Mesenchymal stem cell (in vitro differentiated cells and primary cell): ENCODE measurements at regions not wholly inside any gene's neighbourhood (a gene's known extent, or its start where the extent isn't known, plus 50 kb on each side); places are given as distances from the start of the nearest gene placed in this dataset.

Experiments used
- DNase-seq: peaks from one replicate; pipeline ENCODE4 v3.0.0-alpha.2; 2013
- H2AFZ ChIP-seq: one replicate; pipeline ENCODE4 v1.6.1; 2013; ENCODE audit warnings: low read depth, mild to moderate bottlenecking, control low read depth, inconsistent platforms, low read length, moderate library complexity
- H2AK5ac ChIP-seq: 2 replicates; pipeline ENCODE4 v1.6.1; 2013; ENCODE audit warnings: low read length, moderate library complexity, mild to moderate bottlenecking, inconsistent platforms; ENCODE audit not compliant: severe bottlenecking
- H2BK120ac ChIP-seq: one replicate; pipeline ENCODE4 v1.6.1; 2013; ENCODE audit warnings: low read depth, mild to moderate bottlenecking, inconsistent platforms, low read length, moderate library complexity
- H2BK12ac ChIP-seq, 2 experiments: one replicate each; pipeline ENCODE4 v1.6.1; 2013; ENCODE audit warnings: inconsistent platforms in 2 of 2, low read length in 2 of 2, mild to moderate bottlenecking in 2 of 2, moderate library complexity in 2 of 2, control low read depth in 1 of 2
- H2BK15ac ChIP-seq: one replicate; pipeline ENCODE4 v1.6.1; 2013; ENCODE audit warnings: mild to moderate bottlenecking, low read depth, inconsistent platforms; ENCODE audit not compliant: poor library complexity, severe bottlenecking
- H2BK5ac ChIP-seq: 2 replicates; pipeline ENCODE4 v1.6.1; 2013; ENCODE audit warnings: low read depth, mild to moderate bottlenecking, low read length, control low read depth, inconsistent platforms; ENCODE audit not compliant: poor library complexity, severe bottlenecking
- H3K14ac ChIP-seq, 2 experiments: one replicate each; pipeline ENCODE4 v1.6.1; 2013; ENCODE audit warnings: inconsistent platforms in 2 of 2, low read length in 2 of 2, control low read depth in 1 of 2, mild to moderate bottlenecking in 1 of 2, moderate library complexity in 1 of 2
- H3K18ac ChIP-seq, 2 experiments: one replicate each; pipeline ENCODE4 v1.6.1; 2013; ENCODE audit warnings: inconsistent platforms in 2 of 2, low read length in 2 of 2, control low read depth in 1 of 2, low read depth in 1 of 2, mild to moderate bottlenecking in 1 of 2
- H3K23ac ChIP-seq, 2 experiments: one replicate each; pipeline ENCODE4 v1.6.1; 2013; ENCODE audit warnings: inconsistent platforms in 2 of 2, low read length in 2 of 2, mild to moderate bottlenecking in 2 of 2, moderate library complexity in 2 of 2, control low read depth in 1 of 2
- H3K27ac ChIP-seq: 2 replicates; pipeline ENCODE4 v1.5.1; 2013; ENCODE audit warnings: mild to moderate bottlenecking, moderate library complexity, low read length, control low read depth, inconsistent platforms; ENCODE audit not compliant: poor library complexity, severe bottlenecking
- H3K27me3 ChIP-seq, 2 experiments: 2 replicates each; pipeline versions ENCODE4 v1.6.1 to v1.7.0; 2013; ENCODE audit warnings: low read length in 2 of 2, mild to moderate bottlenecking in 2 of 2, moderate library complexity in 2 of 2, control low read depth in 1 of 2, inconsistent platforms in 1 of 2; ENCODE audit not compliant: control insufficient read depth in 1 of 2, insufficient read depth in 1 of 2
- H3K36me3 ChIP-seq, 2 experiments: 2 replicates each; pipeline versions ENCODE4 v1.6.1 to v1.7.0; 2013; ENCODE audit warnings: low read length in 2 of 2, control low read depth in 1 of 2, inconsistent platforms in 1 of 2, low read depth in 1 of 2, mild to moderate bottlenecking in 1 of 2; ENCODE audit not compliant: insufficient read depth in 2 of 2, control insufficient read depth in 1 of 2
- H3K4ac ChIP-seq, 2 experiments: one replicate each; pipeline ENCODE4 v1.6.1; 2013; ENCODE audit warnings: inconsistent platforms in 2 of 2, low read length in 2 of 2, mild to moderate bottlenecking in 2 of 2, moderate library complexity in 2 of 2, control low read depth in 1 of 2, low read depth in 1 of 2
- H3K4me1 ChIP-seq: 2 replicates; pipeline ENCODE4 v1.6.1; 2013; ENCODE audit warnings: low read depth, low read length, control low read depth; ENCODE audit not compliant: control insufficient read depth, insufficient read depth
- H3K4me2 ChIP-seq: 2 replicates; pipeline ENCODE4 v1.6.1; 2013; ENCODE audit warnings: low read length, mild to moderate bottlenecking, inconsistent platforms; ENCODE audit not compliant: poor library complexity, severe bottlenecking
- H3K4me3 ChIP-seq, 2 experiments: 2 replicates each; pipeline versions ENCODE4 v1.5.1 to v1.7.0; 2013; ENCODE audit warnings: low read length in 2 of 2, mild to moderate bottlenecking in 2 of 2, control low read depth in 1 of 2, low read depth in 1 of 2; ENCODE audit not compliant: insufficient read depth in 1 of 2
- H3K79me1 ChIP-seq: replicated peaks from 2 replicates; pipeline ENCODE4 v1.6.1; 2013; ENCODE audit warnings: mild to moderate bottlenecking, control low read depth, low read length, inconsistent platforms; ENCODE audit not compliant: poor library complexity, severe bottlenecking
- H3K9ac ChIP-seq: 2 replicates; pipeline ENCODE4 v1.7.0; 2013; ENCODE audit warnings: mild to moderate bottlenecking, low read length, moderate library complexity
- H3K9me3 ChIP-seq: 2 replicates; pipeline ENCODE4 v1.7.0; 2013; ENCODE audit warnings: mild to moderate bottlenecking, low read length; ENCODE audit not compliant: control insufficient read depth
- H4K8ac ChIP-seq: one replicate; pipeline ENCODE4 v1.6.1; 2013; ENCODE audit warnings: inconsistent platforms, mild to moderate bottlenecking, low read length, moderate library complexity
- H4K91ac ChIP-seq: one replicate; pipeline ENCODE4 v1.6.1; 2013; ENCODE audit warnings: mild to moderate bottlenecking, low read length, inconsistent platforms
- WGBS: methylation state at CpG from one replicate; pipeline ENCODE4 v1.1.7; 2013; ENCODE audit warnings: mixed read lengths; 5-methylcytosine and 5-hydroxymethylcytosine counted together

DNA sequence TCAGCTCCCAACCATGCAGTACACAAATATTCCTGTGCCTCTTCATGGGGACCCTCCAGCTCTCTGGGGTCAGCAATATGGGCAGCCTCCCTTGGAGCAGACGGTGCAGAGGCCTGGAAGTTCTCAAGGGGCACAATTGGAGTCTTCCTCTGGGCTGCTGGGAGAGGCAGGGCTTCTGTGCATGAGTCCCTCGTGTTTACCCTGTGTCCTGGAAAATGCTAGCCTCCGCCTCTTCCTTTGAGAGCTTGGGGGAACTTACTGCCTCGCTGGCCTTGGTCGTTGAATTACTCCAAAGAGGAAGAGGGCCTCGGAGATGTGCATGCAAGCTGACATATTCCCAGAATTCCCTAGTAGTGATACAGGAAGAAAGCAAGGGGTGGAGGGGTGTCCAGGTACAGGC lies 284.4 kb upstream of the IGF1R start:
- Histone ChIP-seq H2BK12ac (no peak overlapping the region), H2AFZ (no peak overlapping the region)
- WGBS: 45% methylated on average over 6 of the region's 6 CpGs

DNA sequence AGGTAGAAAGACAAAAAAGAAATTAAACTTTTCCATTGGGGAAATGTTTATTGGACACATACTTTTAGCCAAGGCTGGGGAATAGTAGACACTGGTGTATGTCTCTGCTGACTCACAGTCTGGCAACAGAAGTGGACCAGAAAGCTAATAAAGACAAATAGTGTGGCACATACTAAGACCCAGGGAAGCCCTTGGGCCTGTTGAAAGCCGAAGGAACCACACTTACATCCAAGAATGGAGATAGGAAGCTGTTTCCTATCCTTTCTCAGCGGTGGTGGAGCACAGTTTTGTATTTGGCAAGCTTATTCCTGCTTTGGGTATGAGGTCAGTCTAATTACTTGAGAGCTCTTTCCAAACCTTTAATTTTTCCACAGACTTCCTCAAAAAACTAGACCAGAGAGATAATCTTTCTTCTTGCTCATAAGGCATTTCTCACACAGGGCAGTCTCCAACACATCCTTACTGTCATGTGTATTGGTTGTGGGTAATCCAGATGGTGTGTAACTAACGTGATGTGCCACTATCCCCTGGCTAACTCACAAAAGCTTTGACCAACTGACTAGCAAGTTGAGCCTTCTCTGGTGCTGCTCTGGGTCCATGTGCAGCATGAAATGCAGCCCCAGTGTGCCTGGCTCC lies 279.1 kb upstream of the IGF1R start:
- WGBS: 57% methylated on average over 2 of the region's 3 CpGs
- Histone ChIP-seq H2BK12ac (no peak overlapping the region), H3K23ac (no peak overlapping the region), H3K4me2 (no peak overlapping the region), H2BK15ac (no peak overlapping the region), H2AK5ac (no peak overlapping the region), H3K9me3 (peaks cover 5% of the 10 kb centered on the region), H3K18ac (no peak overlapping the region), H3K4me3 (no peak overlapping the region), H2BK120ac (no peak overlapping the region), H3K36me3 (no peaks in the 10 kb centered on the region), H4K8ac (no peak overlapping the region), H3K9ac (no peak overlapping the region), H3K4ac (no peak overlapping the region), H3K4me1 (no peaks in the 10 kb centered on the region), H3K14ac (no peak overlapping the region), H3K27me3 (no peaks in the 10 kb centered on the region), H2AFZ (no peak overlapping the region), H4K91ac (no peak overlapping the region), H3K27ac (no peak overlapping the region), H2BK5ac (no peak overlapping the region), H3K79me1 (no peaks in the 10 kb centered on the region)
- no peak for DNase-seq

More for the DNA sequence above, 284.4 kb upstream of the IGF1R start:
- H3K23ac ChIP-seq: no peak overlapping the region
- H3K36me3 ChIP-seq: no peaks in the 10 kb centered on the region
- no peak overlapping the region for H3K4me3 ChIP-seq
- H3K9ac ChIP-seq: no peak overlapping the region
- no peak overlapping the region for H2BK5ac ChIP-seq
- H3K14ac ChIP-seq: no peak overlapping the region
- no peak overlapping the region for H4K8ac ChIP-seq
- H2BK120ac ChIP-seq: no peak overlapping the region
- H3K18ac ChIP-seq: no peak overlapping the region
- H3K9me3 ChIP-seq: no peaks in the 10 kb centered on the region
- H3K79me1 ChIP-seq: no peaks in the 10 kb centered on the region
- no peak overlapping the region for H3K4ac ChIP-seq
- no peak overlapping the region for H2BK15ac ChIP-seq
- no peaks in the 10 kb centered on the region for H3K27me3 ChIP-seq
- no peaks in the 10 kb centered on the region for H3K4me1 ChIP-seq
- no peak overlapping the region for H2AK5ac ChIP-seq
- H3K27ac ChIP-seq: no peak overlapping the region
- DNase-seq: no peak
- H4K91ac ChIP-seq: no peak overlapping the region
- no peak overlapping the region for H3K4me2 ChIP-seq

DNA sequence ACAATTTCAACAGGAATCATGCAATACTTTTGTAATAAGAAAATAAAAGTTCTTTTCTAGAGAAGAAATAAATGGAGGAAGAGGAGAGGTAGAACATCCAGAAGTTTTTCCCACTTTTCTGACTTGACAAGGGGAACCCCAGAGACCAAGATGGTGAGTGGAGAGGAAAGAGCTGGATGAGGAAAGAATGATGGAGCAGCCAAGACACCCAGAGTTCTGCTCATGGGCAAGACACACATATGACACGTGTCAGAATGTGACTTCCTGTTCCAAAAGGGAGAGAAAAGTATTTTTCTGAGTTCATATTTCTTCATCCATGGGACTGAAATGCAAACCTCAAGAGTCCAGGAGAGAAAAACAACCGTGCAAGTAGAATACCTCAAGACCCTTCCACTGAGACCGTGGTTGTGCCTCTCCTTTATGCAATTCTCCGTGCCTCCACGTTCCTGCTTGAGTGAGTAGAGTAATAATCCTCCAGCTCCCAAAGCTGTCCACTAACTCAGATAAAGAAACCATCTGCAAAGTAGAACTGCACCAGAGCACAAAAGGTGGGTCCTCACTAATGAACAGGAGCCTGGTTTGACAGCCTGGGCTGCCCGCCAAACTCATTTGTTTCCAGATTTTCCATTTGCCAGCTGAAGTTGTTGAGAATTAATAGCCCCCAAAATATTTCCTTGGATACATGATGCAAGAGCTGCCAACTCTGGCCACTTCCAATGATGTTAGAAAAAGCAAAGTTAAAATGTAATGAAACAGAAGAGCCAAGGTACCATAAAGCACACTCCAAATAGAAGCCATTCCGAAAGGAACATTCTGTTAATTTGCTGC lies 272.6 kb upstream of the IGF1R start:
- WGBS: 82% methylated on average over 7 of the region's 7 CpGs
- no peak overlapping the region for H2AK5ac ChIP-seq
- no peak overlapping the region for H2BK5ac ChIP-seq
- no peak overlapping the region for H3K18ac ChIP-seq
- H3K79me1 ChIP-seq: no peaks in the 10 kb centered on the region
- H3K27me3 ChIP-seq: no peaks in the 10 kb centered on the region
- H2AFZ ChIP-seq: no peak overlapping the region
- peaks cover 10% of the 10 kb centered on the region for H3K9me3 ChIP-seq
- H3K23ac ChIP-seq: no peak overlapping the region
- H2BK12ac ChIP-seq: no peak overlapping the region
- H3K27ac ChIP-seq: no peak overlapping the region
- no peak overlapping the region for H2BK15ac ChIP-seq
- no peak overlapping the region for H3K4ac ChIP-seq
- H3K4me3 ChIP-seq: no peak overlapping the region
- H3K4me2 ChIP-seq: no peak overlapping the region
- no peak for DNase-seq
- no peaks in the 10 kb centered on the region for H3K36me3 ChIP-seq
- H4K8ac ChIP-seq: no peak overlapping the region
- no peak overlapping the region for H4K91ac ChIP-seq
- H3K14ac ChIP-seq: no peak overlapping the region
- H2BK120ac ChIP-seq: no peak overlapping the region
- H3K9ac ChIP-seq: no peak overlapping the region
- H3K4me1 ChIP-seq: no peaks in the 10 kb centered on the region

DNA sequence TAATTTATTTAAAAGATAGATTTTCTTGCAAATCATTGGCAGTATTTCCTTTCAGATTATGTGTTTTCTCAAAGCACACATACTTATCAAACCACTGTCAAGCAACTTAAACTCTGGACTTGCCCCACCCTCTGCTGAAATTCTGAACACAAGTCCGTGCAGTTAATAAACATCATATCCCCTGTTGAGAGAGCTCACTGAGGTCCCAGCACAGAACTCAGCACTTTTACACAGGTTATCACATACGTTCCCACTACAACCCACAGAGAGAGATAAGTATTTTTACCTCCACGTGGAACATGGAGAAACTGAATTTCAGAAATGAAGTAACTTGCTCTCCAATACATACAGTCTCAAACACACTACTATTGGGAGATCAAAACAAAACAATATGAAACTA lies 267.6 kb upstream of the IGF1R start:
- no peak overlapping the region for H3K14ac ChIP-seq
- no peak overlapping the region for H3K4me2 ChIP-seq
- no peak overlapping the region for H2BK5ac ChIP-seq
- H3K79me1 ChIP-seq: no peaks in the 10 kb centered on the region
- H2AK5ac ChIP-seq: no peak overlapping the region
- 77% methylated on average over 2 of the region's 3 CpGs for WGBS
- no peak overlapping the region for H2BK15ac ChIP-seq
- no peak overlapping the region for H3K23ac ChIP-seq
- no peaks in the 10 kb centered on the region for H3K4me1 ChIP-seq
- H2AFZ ChIP-seq: no peak overlapping the region
- no peak overlapping the region for H4K8ac ChIP-seq
- no peak overlapping the region for H3K27ac ChIP-seq
- no peaks in the 10 kb centered on the region for H3K27me3 ChIP-seq
- no peak overlapping the region for H4K91ac ChIP-seq
- H3K18ac ChIP-seq: no peak overlapping the region
- no peaks in the 10 kb centered on the region for H3K36me3 ChIP-seq
- H3K9me3 ChIP-seq: peaks cover 5% of the 10 kb centered on the region
- no peak overlapping the region for H2BK12ac ChIP-seq
- DNase-seq: no peak
- no peak overlapping the region for H3K9ac ChIP-seq
- no peak overlapping the region for H3K4me3 ChIP-seq
- H2BK120ac ChIP-seq: no peak overlapping the region
- H3K4ac ChIP-seq: no peak overlapping the region
